ENCODE measurements at regions not wholly inside any gene's neighbourhood (a gene's known extent, or its start where the extent isn't known, plus 50 kb on each side); places are given as distances from the start of the nearest gene placed in this dataset.

DNA sequence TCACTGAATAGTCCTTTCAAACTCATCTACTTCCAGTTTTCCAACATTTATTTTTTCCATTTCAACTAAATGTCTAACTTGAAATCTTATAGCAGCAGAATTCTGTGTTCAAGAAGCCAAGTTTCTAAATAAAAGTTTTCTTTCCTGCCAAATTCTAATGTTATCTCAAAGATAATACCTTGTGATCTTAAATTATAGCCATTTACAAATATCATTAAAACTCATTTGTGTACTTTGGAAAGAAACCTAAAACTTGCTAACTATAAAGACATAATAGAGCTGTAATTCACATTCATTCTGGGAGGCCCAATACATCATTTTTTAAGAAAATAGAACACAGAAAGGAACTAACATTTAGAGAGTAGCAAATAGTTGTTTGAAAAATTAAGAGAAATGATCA lies 83.9 kb downstream of the MAD2L1 start:
- TF ChIP-seq EZH2phosphoT487 (IDR thresholded peaks at IDR 0.05; ENCODE audit: borderline replicate concordance), result no peak
- TF ChIP-seq, protein P1, sequence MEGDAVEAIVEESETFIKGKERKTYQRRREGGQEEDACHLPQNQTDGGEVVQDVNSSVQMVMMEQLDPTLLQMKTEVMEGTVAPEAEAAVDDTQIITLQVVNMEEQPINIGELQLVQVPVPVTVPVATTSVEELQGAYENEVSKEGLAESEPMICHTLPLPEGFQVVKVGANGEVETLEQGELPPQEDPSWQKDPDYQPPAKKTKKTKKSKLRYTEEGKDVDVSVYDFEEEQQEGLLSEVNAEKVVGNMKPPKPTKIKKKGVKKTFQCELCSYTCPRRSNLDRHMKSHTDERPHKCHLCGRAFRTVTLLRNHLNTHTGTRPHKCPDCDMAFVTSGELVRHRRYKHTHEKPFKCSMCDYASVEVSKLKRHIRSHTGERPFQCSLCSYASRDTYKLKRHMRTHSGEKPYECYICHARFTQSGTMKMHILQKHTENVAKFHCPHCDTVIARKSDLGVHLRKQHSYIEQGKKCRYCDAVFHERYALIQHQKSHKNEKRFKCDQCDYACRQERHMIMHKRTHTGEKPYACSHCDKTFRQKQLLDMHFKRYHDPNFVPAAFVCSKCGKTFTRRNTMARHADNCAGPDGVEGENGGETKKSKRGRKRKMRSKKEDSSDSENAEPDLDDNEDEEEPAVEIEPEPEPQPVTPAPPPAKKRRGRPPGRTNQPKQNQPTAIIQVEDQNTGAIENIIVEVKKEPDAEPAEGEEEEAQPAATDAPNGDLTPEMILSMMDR (conservative IDR thresholded peaks at IDR 0.05; ENCODE audit: low read length), result no peak
